ENCODE measurements at regions not wholly inside any gene's neighbourhood (a gene's known extent, or its start where the extent isn't known, plus 50 kb on each side); places are given as distances from the start of the nearest gene placed in this dataset.

DNA sequence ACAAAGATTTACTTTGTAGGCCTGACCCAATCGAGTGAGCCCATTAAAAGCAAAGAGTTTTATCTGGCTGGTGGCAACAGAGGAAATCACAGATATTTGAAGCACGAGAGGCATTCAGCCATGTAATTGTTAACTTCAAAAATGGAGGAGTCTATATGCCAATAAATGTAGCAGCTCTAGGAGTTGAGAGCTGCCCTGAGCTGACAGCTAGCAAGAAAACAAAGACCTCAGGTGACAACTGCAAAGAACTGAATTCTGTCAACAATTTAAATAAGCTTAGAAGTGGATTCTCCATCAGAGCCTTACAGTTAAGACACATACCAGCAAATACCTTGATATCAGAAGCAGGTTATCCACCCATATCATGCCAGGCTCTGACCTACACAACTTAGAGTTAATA lies 463.1 kb upstream of the NEGR1 start:
- 56 to 77% methylated on average over 2 of the region's 2 CpGs for WGBS, 2 donors
- no peaks in the 10 kb centered on the region for H3K4me1 ChIP-seq
- H3K27ac ChIP-seq: no peak overlapping the region
- no peaks in the 10 kb centered on the region for H3K36me3 ChIP-seq
- no peaks in the 10 kb centered on the region for H3K27me3 ChIP-seq
- H3K4me3 ChIP-seq: no peak overlapping the region
- TF ChIP-seq EP300 (IDR thresholded peaks at IDR 0.05): no peak
- TF ChIP-seq, protein P1, sequence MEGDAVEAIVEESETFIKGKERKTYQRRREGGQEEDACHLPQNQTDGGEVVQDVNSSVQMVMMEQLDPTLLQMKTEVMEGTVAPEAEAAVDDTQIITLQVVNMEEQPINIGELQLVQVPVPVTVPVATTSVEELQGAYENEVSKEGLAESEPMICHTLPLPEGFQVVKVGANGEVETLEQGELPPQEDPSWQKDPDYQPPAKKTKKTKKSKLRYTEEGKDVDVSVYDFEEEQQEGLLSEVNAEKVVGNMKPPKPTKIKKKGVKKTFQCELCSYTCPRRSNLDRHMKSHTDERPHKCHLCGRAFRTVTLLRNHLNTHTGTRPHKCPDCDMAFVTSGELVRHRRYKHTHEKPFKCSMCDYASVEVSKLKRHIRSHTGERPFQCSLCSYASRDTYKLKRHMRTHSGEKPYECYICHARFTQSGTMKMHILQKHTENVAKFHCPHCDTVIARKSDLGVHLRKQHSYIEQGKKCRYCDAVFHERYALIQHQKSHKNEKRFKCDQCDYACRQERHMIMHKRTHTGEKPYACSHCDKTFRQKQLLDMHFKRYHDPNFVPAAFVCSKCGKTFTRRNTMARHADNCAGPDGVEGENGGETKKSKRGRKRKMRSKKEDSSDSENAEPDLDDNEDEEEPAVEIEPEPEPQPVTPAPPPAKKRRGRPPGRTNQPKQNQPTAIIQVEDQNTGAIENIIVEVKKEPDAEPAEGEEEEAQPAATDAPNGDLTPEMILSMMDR (IDR thresholded peaks at IDR 0.05): no peak
- TF ChIP-seq POLR2A (IDR thresholded peaks at IDR 0.05): no peak
- TF ChIP-seq POLR2AphosphoS5 (IDR thresholded peaks at IDR 0.05): no peak
- intact Hi-C loops (cut with DNase I): no loop called here
- no peaks in the 10 kb centered on the region for H3K9me3 ChIP-seq
- no peak for DNase-seq

- Histone ChIP-seq H3K36me3 (no peaks in the 10 kb centered on the region), H3K4me1 (no peaks in the 10 kb centered on the region), H3K27ac (no peak overlapping the region), H3K9me3 (peaks cover 0 to 4% (median 2%) of the 10 kb centered on the region in 4 donors), H3K27me3 (no peaks in the 10 kb centered on the region), H3K4me3 (no peak overlapping the region)
- WGBS, 2 donors: 16 to 78% methylated on average over 1 of the region's 1 CpG
- no peak for DNase-seq
- no peak for TF ChIP-seq POLR2AphosphoS5 (IDR thresholded peaks at IDR 0.05)
- TF ChIP-seq, protein P1 (IDR thresholded peaks at IDR 0.05): no peak
- TF ChIP-seq POLR2A (IDR thresholded peaks at IDR 0.05): no peak
- TF ChIP-seq EP300 (IDR thresholded peaks at IDR 0.05): no peak
- intact Hi-C loops (cut with DNase I): no loop called here
These were observed 452.1 kb upstream of the NEGR1 start for GRCh38 chr1:72734415-72734814.

GRCh38 chr1:72724951-72725861 lies 442.9 kb upstream of the NEGR1 start:
- no peak overlapping the region for H3K4me3 ChIP-seq
- peak; percentile 44 for DNase-seq
- TF ChIP-seq EP300 (IDR thresholded peaks at IDR 0.05): no peak
- TF ChIP-seq POLR2A (IDR thresholded peaks at IDR 0.05): no peak
- TF ChIP-seq POLR2AphosphoS5 (IDR thresholded peaks at IDR 0.05): no peak
- TF ChIP-seq, protein P1 (IDR thresholded peaks at IDR 0.05): no peak
- H3K27me3 ChIP-seq: no peaks in the 10 kb centered on the region
- intact Hi-C loops (cut with DNase I): no loop called here
- WGBS, 2 donors: 79 to 80% methylated on average over 17 of the region's 17 CpGs
- H3K36me3 ChIP-seq: no peaks in the 10 kb centered on the region
- no peaks in the 10 kb centered on the region for H3K4me1 ChIP-seq
- H3K27ac ChIP-seq: no peak overlapping the region
- H3K9me3 ChIP-seq: peaks cover 0 to 4% (median 0%) of the 10 kb centered on the region in 4 donors

- Histone ChIP-seq H3K4me3 (no peak overlapping the region), H3K27me3 (no peaks in the 10 kb centered on the region), H3K9me3 (no peaks in the 10 kb centered on the region), H3K36me3 (no peaks in the 10 kb centered on the region), H3K4me1 (no peaks in the 10 kb centered on the region), H3K27ac (no peak overlapping the region)
- whole genome bisulfite sequencing, 2 donors: 70 to 84% methylated on average over 5 of the region's 5 CpGs
- intact Hi-C loops (cut with DNase I): no loop called here
- no peak for DNase-seq
- TF ChIP-seq, protein P1 (IDR thresholded peaks at IDR 0.05): no peak
- TF ChIP-seq POLR2AphosphoS5 (IDR thresholded peaks at IDR 0.05) (no peak), EP300 (IDR thresholded peaks at IDR 0.05) (no peak), POLR2A (IDR thresholded peaks at IDR 0.05) (no peak)
These were observed 423.6 kb upstream of the NEGR1 start for GRCh38 chr1:72705921-72706320.

Measured in sigmoid colon (tissue), 6 donors.